ENCODE measurements at regions not wholly inside any gene's neighbourhood (a gene's known extent, or its start where the extent isn't known, plus 50 kb on each side); places are given as distances from the start of the nearest gene placed in this dataset.

GRCh38 chr9:126556560-126557250 lies 57.0 kb upstream of the LMX1B start:
- TF ChIP-seq POLR2A (IDR thresholded peaks at IDR 0.05; ENCODE audit: low read depth, low read length) (no peak), TAF1 (IDR thresholded peaks at IDR 0.05; ENCODE audit: borderline replicate concordance, low read depth, low read length) (no peak), POLR2AphosphoS5 (IDR thresholded peaks at IDR 0.05; ENCODE audit: low read depth, low read length) (no peak)

Data from GM12892 (cell line).